Lower lobe of right lung (tissue), 2 donors: ENCODE measurements at regions not wholly inside any gene's neighbourhood (a gene's known extent, or its start where the extent isn't known, plus 50 kb on each side); places are given as distances from the start of the nearest gene placed in this dataset.

Source experiments
- ATAC-seq, 2 donors: fragments of 200-7000 bp; cut with Tn5 transposase; one replicate each; pipeline ENCODE4 v1.9.1; 2020 to 2022; ENCODE audit warnings: mild to moderate bottlenecking in 2 of 2, moderate library complexity in 2 of 2
- DNase-seq: peaks from one replicate; pipeline ENCODE4 v3.0.0-alpha.2; 2020
- H3K27ac ChIP-seq: fragments of 200-600 bp; one replicate; pipeline ENCODE4 v1.8.0; 2022
- H3K27me3 ChIP-seq: fragments of 200-600 bp; one replicate; pipeline ENCODE4 v1.8.0; 2022; ENCODE audit warnings: low read depth
- H3K36me3 ChIP-seq: fragments of 200-600 bp; one replicate; pipeline ENCODE4 v1.8.0; 2022; ENCODE audit warnings: mild to moderate bottlenecking
- H3K4me1 ChIP-seq: fragments of 200-600 bp; one replicate; pipeline ENCODE4 v1.8.0; 2022
- H3K4me3 ChIP-seq: fragments of 200-600 bp; one replicate; pipeline ENCODE4 v1.8.0; 2022; ENCODE audit warnings: mild to moderate bottlenecking
- H3K9me3 ChIP-seq: fragments of 200-600 bp; one replicate; pipeline ENCODE4 v1.8.0; 2022
- CTCF ChIP-seq: fragments of 200-600 bp; IDR thresholded peaks from one replicate; pipeline ENCODE4 v1.8.0; 2022; ENCODE audit warnings: antibody characterized with exemption, mild to moderate bottlenecking
- intact Hi-C: fragments of 100-400 bp; cut with DNase I; formaldehyde crosslinking; loops from one replicate; pipeline ENCODE4 v1.11.0; 2022
- donor health status: DM: no; HTN: yes; CAD: no; lungs with severe emphysema.

DNA sequence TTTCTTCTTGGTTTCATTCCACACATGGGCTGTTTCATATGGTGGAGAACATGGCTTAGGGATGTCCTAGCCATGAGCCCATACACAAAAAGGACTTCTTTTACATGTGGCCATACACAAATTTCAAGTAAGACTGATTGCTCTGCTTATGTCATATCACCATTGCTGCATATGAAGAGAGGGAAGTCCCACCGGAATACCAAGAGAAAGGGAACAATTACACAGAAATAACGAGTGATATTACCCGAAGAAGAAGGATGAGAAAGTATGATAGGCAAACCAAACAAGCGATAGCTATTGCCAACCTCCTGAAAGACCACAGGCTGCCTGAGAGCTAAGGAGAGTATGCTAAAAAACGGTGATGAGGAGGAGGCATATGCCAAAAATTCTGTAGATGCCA is 70.5 kb upstream of the TNFRSF21 start:
- H3K27me3 ChIP-seq = no peaks in the 10 kb centered on the region
- no peaks in the 10 kb centered on the region for H3K36me3 ChIP-seq
- no peaks in the 10 kb centered on the region for H3K9me3 ChIP-seq
- no peak for DNase-seq
- H3K4me1 ChIP-seq = no peaks in the 10 kb centered on the region
- no peak overlapping the region for H3K27ac ChIP-seq
- TF ChIP-seq CTCF = no peak
- intact Hi-C loops = no loop called here
- H3K4me3 ChIP-seq = no peak overlapping the region
- ATAC-seq = no peak

- no peak for TF ChIP-seq CTCF
- Histone ChIP-seq H3K4me1 (no peaks in the 10 kb centered on the region), H3K27me3 (no peaks in the 10 kb centered on the region), H3K27ac (no peak overlapping the region), H3K9me3 (no peaks in the 10 kb centered on the region), H3K4me3 (no peak overlapping the region), H3K36me3 (no peaks in the 10 kb centered on the region)
- intact Hi-C loops = no loop called here
- no peak for DNase-seq
- no peak for ATAC-seq
Observed at GRCh38 chr6:47381036-47381435, 71.3 kb upstream of the TNFRSF21 start.

- no peaks in the 10 kb centered on the region for H3K27me3 ChIP-seq
- no peaks in the 10 kb centered on the region for H3K9me3 ChIP-seq
- no peak for TF ChIP-seq CTCF
- no peaks in the 10 kb centered on the region for H3K4me1 ChIP-seq
- DNase-seq (no peak), ATAC-seq (no peak)
- H3K27ac ChIP-seq = no peak overlapping the region
- no peak overlapping the region for H3K4me3 ChIP-seq
- no peaks in the 10 kb centered on the region for H3K36me3 ChIP-seq
- intact Hi-C loops = no loop called here
Observed at GRCh38 chr6:47383360-47383759, 73.7 kb upstream of the TNFRSF21 start.

GRCh38 chr6:47391675-47392074 is 82.0 kb upstream of the TNFRSF21 start:
- Histone ChIP-seq H3K36me3 (no peaks in the 10 kb centered on the region), H3K4me1 (no peaks in the 10 kb centered on the region), H3K27ac (no peak overlapping the region), H3K4me3 (no peak overlapping the region), H3K9me3 (no peaks in the 10 kb centered on the region), H3K27me3 (no peaks in the 10 kb centered on the region)
- DNase-seq (no peak), ATAC-seq (peak in 1 of 2 donors; percentile 41)
- TF ChIP-seq CTCF = no peak
- intact Hi-C loops = no loop called here

GRCh38 chr6:47392251-47392650 is 82.5 kb upstream of the TNFRSF21 start:
- no peak overlapping the region for H3K4me3 ChIP-seq
- no peaks in the 10 kb centered on the region for H3K27me3 ChIP-seq
- no peaks in the 10 kb centered on the region for H3K9me3 ChIP-seq
- no peak for DNase-seq
- TF ChIP-seq CTCF = no peak
- no peaks in the 10 kb centered on the region for H3K36me3 ChIP-seq
- no peak overlapping the region for H3K27ac ChIP-seq
- ATAC-seq = no peak
- intact Hi-C loops = no loop called here
- no peaks in the 10 kb centered on the region for H3K4me1 ChIP-seq
